ENCODE measurements at regions not wholly inside any gene's neighbourhood (a gene's known extent, or its start where the extent isn't known, plus 50 kb on each side); places are given as distances from the start of the nearest gene placed in this dataset.

GRCh38 chr18:68436485-68436884 is 278.4 kb downstream of the TMX3 start:
- no peak overlapping the region for H3K27ac ChIP-seq (ENCODE audit: low read depth, low read length, poor library complexity, severe bottlenecking)
- no peaks in the 10 kb centered on the region for H4K20me1 ChIP-seq (ENCODE audit: insufficient read depth, low read length)
- H3F3A ChIP-seq (ENCODE audit: insufficient read depth, low read length), result no peaks in the 10 kb centered on the region
- no peaks in the 10 kb centered on the region for H3K4me1 ChIP-seq (ENCODE audit: insufficient read depth, low read length, severe bottlenecking)
- no peaks in the 10 kb centered on the region for H3K9me2 ChIP-seq (ENCODE audit: low read depth, low read length)
- TF ChIP-seq CTCF (IDR thresholded peaks at IDR 0.05; ENCODE audit: low read length), result no peak
- TF ChIP-seq EZH2 (IDR thresholded peaks at IDR 0.05; ENCODE audit: borderline replicate concordance, low read length), result no peak
- no peaks in the 10 kb centered on the region for H3K79me2 ChIP-seq (ENCODE audit: insufficient read depth, low read length)
- H3K36me3 ChIP-seq (ENCODE audit: insufficient read depth, low read length), result no peaks in the 10 kb centered on the region
- no peaks in the 10 kb centered on the region for H3K27me3 ChIP-seq (ENCODE audit: insufficient read depth, low read length)
- no peak overlapping the region for H3K9ac ChIP-seq (ENCODE audit: low read length)
- no peak overlapping the region for H2AFZ ChIP-seq (ENCODE audit: low read length)
- no peak overlapping the region for H3K4me3 ChIP-seq (ENCODE audit: low read depth, low read length, poor library complexity, severe bottlenecking)
- no peaks in the 10 kb centered on the region for H3K9me3 ChIP-seq (ENCODE audit: low read length)
- no peak overlapping the region for H3K4me2 ChIP-seq (ENCODE audit: low read length)

- Histone ChIP-seq H3K9me3 (ENCODE audit: low read length) (no peaks in the 10 kb centered on the region), H3K4me2 (ENCODE audit: low read length) (no peak overlapping the region), H3K36me3 (ENCODE audit: insufficient read depth, low read length) (no peaks in the 10 kb centered on the region), H3K9ac (ENCODE audit: low read length) (no peak overlapping the region), H3K9me2 (ENCODE audit: low read depth, low read length) (no peaks in the 10 kb centered on the region), H4K20me1 (ENCODE audit: insufficient read depth, low read length) (no peaks in the 10 kb centered on the region), H3K79me2 (ENCODE audit: insufficient read depth, low read length) (no peaks in the 10 kb centered on the region), H3K27ac (ENCODE audit: low read depth, low read length, poor library complexity, severe bottlenecking) (no peak overlapping the region), H3K4me1 (ENCODE audit: insufficient read depth, low read length, severe bottlenecking) (no peaks in the 10 kb centered on the region), H3K27me3 (ENCODE audit: insufficient read depth, low read length) (no peaks in the 10 kb centered on the region), H2AFZ (ENCODE audit: low read length) (no peak overlapping the region), H3K4me3 (ENCODE audit: low read depth, low read length, poor library complexity, severe bottlenecking) (no peak overlapping the region), H3F3A (ENCODE audit: insufficient read depth, low read length) (no peaks in the 10 kb centered on the region)
- no peak for TF ChIP-seq EZH2 (IDR thresholded peaks at IDR 0.05; ENCODE audit: borderline replicate concordance, low read length)
- no peak for TF ChIP-seq CTCF (IDR thresholded peaks at IDR 0.05; ENCODE audit: low read length)
Observed at GRCh38 chr18:68435581-68435980, 279.3 kb downstream of the TMX3 start.

- Histone ChIP-seq H3K79me2 (ENCODE audit: insufficient read depth, low read length) (no peaks in the 10 kb centered on the region), H3K4me1 (ENCODE audit: insufficient read depth, low read length, severe bottlenecking) (no peaks in the 10 kb centered on the region), H3K9me2 (ENCODE audit: low read depth, low read length) (no peaks in the 10 kb centered on the region), H3K4me2 (ENCODE audit: low read length) (no peak overlapping the region), H2AFZ (ENCODE audit: low read length) (no peak overlapping the region), H3K4me3 (ENCODE audit: low read depth, low read length, poor library complexity, severe bottlenecking) (no peak overlapping the region), H4K20me1 (ENCODE audit: insufficient read depth, low read length) (no peaks in the 10 kb centered on the region), H3K27me3 (ENCODE audit: insufficient read depth, low read length) (no peaks in the 10 kb centered on the region), H3K36me3 (ENCODE audit: insufficient read depth, low read length) (no peaks in the 10 kb centered on the region), H3K27ac (ENCODE audit: low read depth, low read length, poor library complexity, severe bottlenecking) (no peak overlapping the region), H3K9ac (ENCODE audit: low read length) (no peak overlapping the region), H3K9me3 (ENCODE audit: low read length) (no peaks in the 10 kb centered on the region), H3F3A (ENCODE audit: insufficient read depth, low read length) (no peaks in the 10 kb centered on the region)
- no peak for TF ChIP-seq CTCF (IDR thresholded peaks at IDR 0.05; ENCODE audit: low read length)
- no peak for TF ChIP-seq EZH2 (IDR thresholded peaks at IDR 0.05; ENCODE audit: borderline replicate concordance, low read length)
Observed at GRCh38 chr18:68431922-68432198, 283.0 kb downstream of the TMX3 start.

All from OCI-LY1 (cell line).